ENCODE measurements at regions not wholly inside any gene's neighbourhood (a gene's known extent, or its start where the extent isn't known, plus 50 kb on each side); places are given as distances from the start of the nearest gene placed in this dataset.

GRCh38 chr3:84184937-84185336 is 773.9 kb upstream of the CADM2 start:
- H3K9ac ChIP-seq (ENCODE audit: control insufficient read depth, insufficient read depth, low read length): no peak overlapping the region
- intact Hi-C loops (cut with micrococcal nuclease; ENCODE audit: unreplicated experiment) (no loop called here), in situ Hi-C loops (cut with MboI) (no loop called here)
- SMC1A ChIA-PET (ENCODE audit: uncharacterized antibody, unreplicated experiment): no interaction called here
- H3K4me2 ChIP-seq (ENCODE audit: control insufficient read depth, insufficient read depth): no peak overlapping the region
- H3K4me3 ChIP-seq: no peak overlapping the region
- RAD21 ChIA-PET (ENCODE audit: unreplicated experiment): interaction anchor here (0.6 kb wide), 1 partner anchor 404 kb away, joined by 3 read pairs; no protein-coding TSS in a partner anchor
- no peaks in the 10 kb centered on the region for H3K9me3 ChIP-seq (replicated peaks; ENCODE audit: control insufficient read depth, insufficient read depth, low read length)
- 0% methylated on average over 2 of the region's 2 CpGs for WGBS (ENCODE audit: insufficient coverage, insufficient replicate concordance, low lambda C conversion rate, missing lambda C conversion rate)
- no peaks in the 10 kb centered on the region for H3K79me2 ChIP-seq (ENCODE audit: control insufficient read depth, insufficient read depth, low read length)
- no peak overlapping the region for H3K27ac ChIP-seq (ENCODE audit: control insufficient read depth, insufficient read depth)
- H4K20me1 ChIP-seq (ENCODE audit: control insufficient read depth, insufficient read depth): no peaks in the 10 kb centered on the region
- H2AFZ ChIP-seq (ENCODE audit: control insufficient read depth, low read depth, low read length): no peak overlapping the region
- POLR2A ChIA-PET: no interaction called here
- no TSS peak for BruUV-seq (replicated peaks)
- no peak for ATAC-seq
- CTCF ChIA-PET: no interaction called here
- TF ChIP-seq E2F8 (IDR thresholded peaks at IDR 0.05; ENCODE audit: low read depth, partially characterized antibody) (no peak), ASH2L (IDR thresholded peaks at IDR 0.05; ENCODE audit: borderline replicate concordance, low read depth) (no peak), SMAD1 (IDR thresholded peaks at IDR 0.05; ENCODE audit: low read depth, partially characterized antibody) (no peak)
- H3K27me3 ChIP-seq (replicated peaks in 1 of 2; ENCODE audit: control insufficient read depth in 2 of 2, insufficient read depth in 2 of 2, low read length in 1 of 2): no peaks in the 10 kb centered on the region
- H3K36me3 ChIP-seq (ENCODE audit: control insufficient read depth in 2 of 2, insufficient read depth in 2 of 2, low read length in 1 of 2): no peaks in the 10 kb centered on the region
- no peak for FAIRE-seq
- H3K4me1 ChIP-seq (ENCODE audit: control insufficient read depth, insufficient read depth, low read length): no peaks in the 10 kb centered on the region
- no peak for DNase-seq (ENCODE audit: low read depth, low spot score)

GRCh38 chr3:84194029-84194428 is 764.8 kb upstream of the CADM2 start:
- CTCF ChIA-PET: no interaction called here
- DNase-seq (ENCODE audit: low read depth, low spot score): no peak
- no peak overlapping the region for H3K4me3 ChIP-seq
- H3K36me3 ChIP-seq (ENCODE audit: control insufficient read depth in 2 of 2, insufficient read depth in 2 of 2, low read length in 1 of 2): no peaks in the 10 kb centered on the region
- no peaks in the 10 kb centered on the region for H3K4me1 ChIP-seq (ENCODE audit: control insufficient read depth, insufficient read depth, low read length)
- RAD21 ChIA-PET (ENCODE audit: unreplicated experiment): no interaction called here
- intact Hi-C loops (cut with micrococcal nuclease; ENCODE audit: unreplicated experiment): no loop called here
- no TSS peak for BruUV-seq (replicated peaks)
- in situ Hi-C loops (cut with MboI): no loop called here
- no peak overlapping the region for H3K4me2 ChIP-seq (ENCODE audit: control insufficient read depth, insufficient read depth)
- 0% methylated on average over 1 of the region's 1 CpG for WGBS (ENCODE audit: insufficient coverage, insufficient replicate concordance, low lambda C conversion rate, missing lambda C conversion rate)
- no peak overlapping the region for H2AFZ ChIP-seq (ENCODE audit: control insufficient read depth, low read depth, low read length)
- POLR2A ChIA-PET: no interaction called here
- H3K9ac ChIP-seq (ENCODE audit: control insufficient read depth, insufficient read depth, low read length): no peak overlapping the region
- no peaks in the 10 kb centered on the region for H4K20me1 ChIP-seq (ENCODE audit: control insufficient read depth, insufficient read depth)
- ATAC-seq: no peak
- SMC1A ChIA-PET (ENCODE audit: uncharacterized antibody, unreplicated experiment): no interaction called here
- H3K9me3 ChIP-seq (replicated peaks; ENCODE audit: control insufficient read depth, insufficient read depth, low read length): no peaks in the 10 kb centered on the region
- no peak for FAIRE-seq
- no peak for TF ChIP-seq DPF2 (IDR thresholded peaks at IDR 0.05)
- no peak for TF ChIP-seq ZNF217 (IDR thresholded peaks at IDR 0.05)
- TF ChIP-seq BHLHE40 (IDR thresholded peaks at IDR 0.05; ENCODE audit: borderline replicate concordance in 1 of 2, low read depth in 2 of 2, low read length in 1 of 2): no peak
- TF ChIP-seq E2F4 (IDR thresholded peaks at IDR 0.05; ENCODE audit: low read depth, low read length): no peak
- TF ChIP-seq ATF3 (IDR thresholded peaks at IDR 0.05; ENCODE audit: borderline replicate concordance, extremely low read depth, low read depth, low read length): no peak
- H3K27ac ChIP-seq (ENCODE audit: control insufficient read depth, insufficient read depth): no peak overlapping the region
- H3K27me3 ChIP-seq (replicated peaks in 1 of 2; ENCODE audit: control insufficient read depth in 2 of 2, insufficient read depth in 2 of 2, low read length in 1 of 2): no peaks in the 10 kb centered on the region
- no peaks in the 10 kb centered on the region for H3K79me2 ChIP-seq (ENCODE audit: control insufficient read depth, insufficient read depth, low read length)

Data from GM12878 (cell line).